GM18517 (cell line): ENCODE measurements at regions not wholly inside any gene's neighbourhood (a gene's known extent, or its start where the extent isn't known, plus 50 kb on each side); places are given as distances from the start of the nearest gene placed in this dataset.
"Not testable (repeated sequence)": the region's sequence is repeated elsewhere in the genome, so short reads cannot be mapped to it uniquely, and the experiment has no call there.

ENCODE experiments used
- ATAC-seq: cut with Tn5 transposase; IDR thresholded peaks from one replicate; pipeline ENCODE4 v1.9.1; 2021; ENCODE audit warnings: mild to moderate bottlenecking, moderate library complexity; ENCODE audit not compliant: unreplicated experiment

- no peak for ATAC-seq
Measured at GRCh38 chr7:79513261-79513660, 59.8 kb upstream of the MAGI2 start.

- no peak for ATAC-seq
Measured at GRCh38 chr7:79512261-79512660, 58.8 kb upstream of the MAGI2 start.

DNA sequence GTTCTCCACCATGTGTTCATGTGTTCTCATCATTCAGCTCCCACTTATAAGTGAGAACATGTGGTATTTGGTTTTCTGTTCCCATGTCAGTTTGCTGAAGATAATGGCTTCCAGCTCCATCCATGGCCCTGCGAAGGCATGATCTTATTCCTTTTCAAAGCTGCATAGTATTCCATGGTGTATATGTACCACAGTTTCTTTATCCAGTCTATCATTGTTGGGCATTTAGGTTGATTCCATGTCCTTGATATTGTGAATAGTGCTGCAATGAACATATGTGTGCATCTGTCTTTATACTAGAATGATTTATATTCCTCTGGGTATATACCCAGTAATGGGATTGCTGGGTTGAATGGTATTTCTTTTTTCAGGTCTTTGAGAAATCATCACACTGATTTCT lies 57.6 kb upstream of the MAGI2 start:
- ATAC-seq, result not testable (repeated sequence)

GRCh38 chr7:79507131-79507530 lies 53.7 kb upstream of the MAGI2 start:
- no peak for ATAC-seq

DNA sequence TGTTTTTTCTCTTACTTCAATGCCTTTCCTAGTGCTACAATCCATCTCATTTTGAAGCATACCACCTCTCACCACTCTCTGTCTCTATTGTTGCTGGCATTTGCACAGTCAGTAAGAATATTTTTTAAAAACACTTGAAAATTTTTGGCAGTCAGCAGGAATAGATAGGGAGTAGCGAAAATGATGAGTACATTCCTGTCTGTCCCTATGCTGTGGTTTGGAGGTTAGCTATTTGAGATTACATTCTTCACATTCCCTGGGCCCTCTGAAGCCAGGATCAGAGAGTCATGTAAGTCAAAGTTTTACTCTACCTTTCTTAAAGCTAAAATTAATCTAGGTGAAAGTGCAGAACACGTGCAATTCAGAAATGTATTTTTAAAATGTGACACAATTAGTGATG lies 53.0 kb upstream of the MAGI2 start:
- ATAC-seq, result no peak

DNA sequence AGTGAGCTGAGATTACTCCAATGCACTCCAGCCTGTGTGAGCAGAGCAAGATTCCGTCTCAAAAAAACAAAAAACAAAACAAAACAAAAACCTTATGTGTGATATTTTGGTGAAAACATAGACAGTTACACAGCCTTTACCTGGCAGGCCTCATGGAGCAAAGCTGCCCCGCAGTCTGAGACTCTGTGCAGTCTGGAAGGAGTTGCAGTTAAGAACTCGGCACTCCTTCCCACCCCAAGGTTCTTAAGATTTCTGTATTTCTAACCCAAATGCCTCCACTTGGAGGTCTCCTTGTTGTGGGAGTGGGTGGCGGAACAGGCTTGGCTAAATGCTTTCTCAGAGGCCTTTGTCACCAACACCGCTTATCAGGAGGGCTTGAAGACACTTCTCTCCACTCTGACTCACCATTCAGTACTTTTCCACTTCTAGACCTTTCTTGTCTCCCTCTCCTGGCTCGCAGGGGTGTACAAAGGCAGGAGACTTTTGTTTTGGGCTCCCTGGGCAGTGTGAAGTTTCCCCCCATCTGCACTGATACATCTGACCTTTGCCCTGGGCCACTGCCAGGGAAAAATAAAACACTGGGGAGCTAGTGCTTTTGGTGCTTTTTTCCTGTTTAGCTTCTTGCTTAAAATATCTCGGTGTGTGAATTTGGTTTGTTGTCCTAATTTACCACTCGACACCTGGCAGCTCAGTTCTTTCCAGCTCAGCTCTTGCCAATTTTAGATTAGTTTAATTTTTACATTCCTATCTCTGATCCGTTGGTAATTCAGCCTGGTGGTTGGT lies 51.3 kb upstream of the MAGI2 start:
- no peak for ATAC-seq
